Activated CD8-positive, alpha-beta T cell treated with anti-CD3 and anti-CD28 coated beads for 36 hours (primary cell): ENCODE measurements at regions not wholly inside any gene's neighbourhood (a gene's known extent, or its start where the extent isn't known, plus 50 kb on each side); places are given as distances from the start of the nearest gene placed in this dataset.
"Not testable (repeated sequence)": the region's sequence is repeated elsewhere in the genome, so short reads cannot be mapped to it uniquely, and the experiment has no call there.

ENCODE experiments used
- ATAC-seq: fragments of 200-7000 bp; cut with Tn5 transposase; one replicate; pipeline ENCODE4 v1.10.0; 2021; ENCODE audit warnings: mild to moderate bottlenecking, moderate library complexity
- CTCF ChIA-PET: fragments of 350-600 bp; sonication (Branson Sonifier 250); formaldehyde crosslinking; loops from one replicate; lab custom pipeline; 2021; ENCODE audit warnings: antibody characterized with exemption; lab: Charles Lee
- POLR2A ChIA-PET: fragments of 350-600 bp; sonication (Branson Sonifier 250); formaldehyde crosslinking; loops from one replicate; lab custom pipeline; 2021; ENCODE audit warnings: antibody characterized with exemption; lab: Charles Lee
- DNase-seq: peaks from one replicate; pipeline ENCODE4 v3.0.0-alpha.2; 2020
- H3K27ac Mint-ChIP-seq: one replicate; pipeline ENCODE4 v1.8.0; 2021; ENCODE audit warnings: mild to moderate bottlenecking, mixed read lengths
- H3K27me3 Mint-ChIP-seq: one replicate; pipeline ENCODE4 v1.8.0; 2021; ENCODE audit warnings: mixed read lengths
- H3K36me3 Mint-ChIP-seq: one replicate; pipeline ENCODE4 v1.8.0; 2021; ENCODE audit warnings: low read depth, mixed read lengths
- H3K4me1 Mint-ChIP-seq: one replicate; pipeline ENCODE4 v1.8.0; 2021; ENCODE audit warnings: low read depth, mixed read lengths
- H3K4me3 Mint-ChIP-seq: one replicate; pipeline ENCODE4 v1.8.0; 2021; ENCODE audit warnings: mild to moderate bottlenecking, moderate library complexity, mixed read lengths
- H3K9me3 Mint-ChIP-seq: one replicate; pipeline ENCODE4 v1.8.0; 2021; ENCODE audit warnings: mixed read lengths
- intact Hi-C: fragments of 100-400 bp; cut with micrococcal nuclease; formaldehyde crosslinking; loops from one replicate; pipeline ENCODE4 v1.10.0; 2022

DNA sequence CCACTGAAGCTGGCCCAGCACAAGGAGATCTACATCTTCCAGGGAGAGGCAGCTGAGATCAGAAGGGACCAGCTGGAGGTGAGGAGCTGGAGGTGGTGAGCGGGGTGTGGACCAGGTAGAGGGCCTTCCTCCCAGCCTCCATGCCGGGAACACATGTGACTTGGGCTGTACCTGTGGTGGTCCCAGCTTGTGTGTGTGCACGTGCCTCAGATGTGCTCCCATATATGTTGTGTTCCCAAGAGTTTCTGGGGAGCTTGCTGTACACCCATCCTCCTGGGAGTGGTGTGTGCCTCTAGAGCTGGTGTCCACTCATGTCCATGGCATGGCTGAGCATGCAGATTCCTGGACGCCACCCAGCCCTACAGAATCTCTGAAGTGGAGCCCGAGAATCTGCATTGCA is 183.7 kb upstream of the AKAP13 start:
- POLR2A ChIA-PET, H3K9me3 Mint-ChIP-seq, H3K4me3 Mint-ChIP-seq, intact Hi-C loops, H3K27ac Mint-ChIP-seq, CTCF ChIA-PET, DNase-seq, ATAC-seq, H3K4me1 Mint-ChIP-seq, H3K27me3 Mint-ChIP-seq, H3K36me3 Mint-ChIP-seq: not testable (repeated sequence)

DNA sequence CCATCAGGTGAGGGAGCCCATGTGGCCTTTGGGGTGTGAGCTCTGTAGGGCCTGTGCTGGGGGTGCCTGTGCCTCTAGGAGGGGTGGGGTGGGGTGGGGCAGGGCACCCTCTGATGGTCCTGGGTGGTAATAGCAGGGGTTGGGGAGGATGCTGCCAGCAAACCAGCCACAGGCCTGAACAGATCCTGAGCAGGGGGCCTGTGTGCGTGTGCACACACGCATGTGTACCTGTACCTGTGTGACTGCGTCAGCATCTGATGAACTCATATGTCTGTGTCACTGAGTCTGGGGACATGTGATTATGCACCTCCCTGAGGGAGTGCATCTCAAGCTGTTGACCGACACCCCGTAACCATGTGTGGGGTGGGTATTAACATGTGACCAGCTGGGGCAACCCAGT is 182.8 kb upstream of the AKAP13 start:
- POLR2A ChIA-PET, DNase-seq, CTCF ChIA-PET, intact Hi-C loops, H3K4me3 Mint-ChIP-seq, H3K9me3 Mint-ChIP-seq, H3K36me3 Mint-ChIP-seq, H3K27me3 Mint-ChIP-seq, ATAC-seq, H3K4me1 Mint-ChIP-seq, H3K27ac Mint-ChIP-seq: not testable (repeated sequence)

DNA sequence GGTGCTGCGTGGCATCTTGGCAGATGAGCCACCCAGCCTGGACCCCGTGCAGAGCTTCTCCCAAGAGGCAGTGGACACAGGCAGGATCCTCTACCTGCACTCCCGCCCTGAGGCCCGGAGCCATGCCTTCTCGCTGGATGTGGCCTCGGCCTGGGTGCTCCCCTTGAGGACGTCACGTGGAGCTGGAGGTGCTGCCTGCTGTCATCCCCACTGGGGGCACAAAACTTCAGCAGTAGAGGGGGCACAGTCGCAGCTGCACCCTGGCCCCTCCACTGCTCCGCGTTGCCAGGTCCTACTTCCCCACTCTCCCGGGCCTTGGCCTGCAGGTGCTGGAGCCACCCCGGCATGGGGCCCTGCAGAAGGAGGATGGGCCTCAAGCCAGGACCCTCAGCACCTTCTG is 182.0 kb upstream of the AKAP13 start:
- POLR2A ChIA-PET, intact Hi-C loops, ATAC-seq, H3K27ac Mint-ChIP-seq, H3K36me3 Mint-ChIP-seq, H3K4me3 Mint-ChIP-seq, H3K9me3 Mint-ChIP-seq, H3K4me1 Mint-ChIP-seq, DNase-seq, CTCF ChIA-PET, H3K27me3 Mint-ChIP-seq: not testable (repeated sequence)

DNA sequence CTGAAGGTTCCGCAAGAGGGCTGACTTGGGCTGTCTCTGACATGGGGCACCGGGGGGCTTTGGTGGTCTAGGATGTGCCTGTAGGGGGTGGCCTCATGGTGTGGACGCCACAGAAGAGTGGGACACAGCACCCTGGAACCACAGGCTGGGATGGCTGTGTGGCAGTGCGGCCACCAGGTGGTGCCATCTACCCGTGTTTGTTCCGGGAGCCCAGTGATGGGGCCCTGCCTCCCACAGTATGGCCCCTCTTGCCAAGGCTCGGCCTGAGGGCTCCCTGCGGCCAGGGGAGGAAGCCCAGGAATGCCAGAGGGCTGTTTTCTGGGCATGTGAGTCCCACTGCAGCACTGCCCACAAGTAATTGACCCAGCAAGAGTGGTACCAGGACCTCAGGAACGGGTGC is 180.2 kb upstream of the AKAP13 start:
- intact Hi-C loops: not testable (repeated sequence)
- ATAC-seq: peak; percentile 97

DNA sequence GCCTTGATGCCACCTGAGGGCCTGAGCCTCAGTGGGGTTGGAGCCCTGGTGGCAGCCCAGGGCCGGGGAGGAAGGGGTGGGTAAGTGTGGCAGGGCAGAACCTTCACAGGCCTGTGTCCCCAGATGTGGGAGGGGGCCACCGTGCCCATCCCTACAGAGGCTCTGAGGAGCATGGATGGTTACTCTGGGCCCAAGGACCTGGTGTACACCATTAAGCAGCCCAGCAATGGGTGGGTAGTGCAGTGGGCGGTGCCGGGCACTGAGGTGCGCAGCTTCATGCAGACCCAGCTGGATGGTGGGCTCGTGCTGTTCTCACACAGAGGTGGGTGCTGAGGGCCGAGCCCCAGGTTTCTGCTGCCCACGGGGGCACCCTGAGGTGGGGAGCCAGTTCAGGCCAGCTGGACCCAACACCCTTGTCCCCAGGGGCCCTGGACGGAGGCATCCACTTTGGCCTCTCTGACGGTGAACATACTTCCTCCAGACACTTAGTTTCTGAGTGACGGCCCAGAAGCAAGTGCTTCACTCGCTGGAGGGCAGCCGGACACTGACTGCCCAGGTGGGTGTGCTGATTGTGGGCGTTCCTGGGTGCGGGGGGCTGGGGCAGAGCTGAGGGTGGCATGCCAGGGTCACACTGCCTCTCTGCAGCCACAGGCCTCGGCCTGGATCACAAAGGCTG is 179.1 kb upstream of the AKAP13 start:
- H3K36me3 Mint-ChIP-seq, CTCF ChIA-PET: not testable (repeated sequence)

More for the DNA sequence above, 180.2 kb upstream of the AKAP13 start:
- H3K36me3 Mint-ChIP-seq, DNase-seq, CTCF ChIA-PET, H3K27me3 Mint-ChIP-seq, POLR2A ChIA-PET, H3K9me3 Mint-ChIP-seq, H3K27ac Mint-ChIP-seq, H3K4me1 Mint-ChIP-seq, H3K4me3 Mint-ChIP-seq: not testable (repeated sequence)

DNA sequence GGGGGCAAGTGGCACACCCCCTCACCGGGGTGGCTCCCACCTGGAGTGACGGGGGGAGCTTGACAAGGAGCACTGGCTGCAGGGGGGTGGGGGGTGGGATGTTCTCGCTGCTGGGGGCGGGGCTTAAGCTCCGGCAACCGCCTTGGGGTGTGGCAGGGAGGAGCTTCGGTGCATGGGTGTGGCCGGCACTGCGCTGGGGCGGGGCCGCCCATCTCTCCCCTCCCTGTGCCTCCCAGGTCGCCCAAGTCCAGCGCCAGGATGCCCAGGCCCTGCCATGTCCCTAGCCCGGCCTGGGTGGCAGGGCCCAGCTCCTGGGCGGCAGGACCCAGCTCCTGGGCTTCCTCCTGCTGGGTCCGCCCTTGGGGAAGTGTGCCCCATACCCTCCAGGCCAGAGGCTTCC is 175.9 kb upstream of the AKAP13 start:
- DNase-seq, H3K36me3 Mint-ChIP-seq, POLR2A ChIA-PET, H3K4me3 Mint-ChIP-seq, H3K9me3 Mint-ChIP-seq, CTCF ChIA-PET, H3K4me1 Mint-ChIP-seq, intact Hi-C loops, H3K27ac Mint-ChIP-seq, ATAC-seq, H3K27me3 Mint-ChIP-seq: not testable (repeated sequence)

More for the DNA sequence above, 179.1 kb upstream of the AKAP13 start:
- ATAC-seq, H3K9me3 Mint-ChIP-seq, intact Hi-C loops, POLR2A ChIA-PET, H3K27ac Mint-ChIP-seq, H3K4me3 Mint-ChIP-seq, H3K27me3 Mint-ChIP-seq, DNase-seq, H3K4me1 Mint-ChIP-seq: not testable (repeated sequence)

DNA sequence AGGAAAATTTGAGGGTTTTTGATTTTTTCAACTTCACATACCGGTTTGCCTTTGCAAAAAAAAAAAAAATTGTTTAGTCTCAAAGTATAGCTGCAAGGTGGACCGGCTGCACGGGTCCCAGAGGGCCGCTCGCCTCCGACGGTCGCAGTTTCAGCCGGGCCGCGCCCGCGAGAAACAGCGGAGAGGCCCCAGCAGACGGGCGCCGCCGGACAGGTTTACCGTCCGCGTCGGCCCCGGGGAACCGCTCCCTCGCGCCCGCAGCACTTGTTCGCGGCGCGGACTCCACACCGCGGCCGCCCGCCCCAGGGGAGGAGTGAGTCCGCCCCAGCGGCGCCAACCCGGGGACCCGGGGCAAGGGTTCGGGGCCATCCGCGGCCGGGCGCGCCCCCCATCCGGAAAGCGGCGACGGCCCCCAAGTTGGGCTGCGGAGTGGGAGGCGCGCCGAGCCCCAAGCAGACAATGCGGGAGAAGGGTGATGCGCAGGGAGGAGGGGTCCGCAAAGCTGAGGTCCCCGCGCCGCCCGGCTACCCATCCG is 146.5 kb upstream of the AKAP13 start:
- H3K27ac Mint-ChIP-seq, H3K4me1 Mint-ChIP-seq, ATAC-seq, intact Hi-C loops, CTCF ChIA-PET, H3K27me3 Mint-ChIP-seq, DNase-seq, H3K9me3 Mint-ChIP-seq, H3K36me3 Mint-ChIP-seq, POLR2A ChIA-PET: not testable (repeated sequence)
- H3K4me3 Mint-ChIP-seq: peak overlapping the region; percentile 27

DNA sequence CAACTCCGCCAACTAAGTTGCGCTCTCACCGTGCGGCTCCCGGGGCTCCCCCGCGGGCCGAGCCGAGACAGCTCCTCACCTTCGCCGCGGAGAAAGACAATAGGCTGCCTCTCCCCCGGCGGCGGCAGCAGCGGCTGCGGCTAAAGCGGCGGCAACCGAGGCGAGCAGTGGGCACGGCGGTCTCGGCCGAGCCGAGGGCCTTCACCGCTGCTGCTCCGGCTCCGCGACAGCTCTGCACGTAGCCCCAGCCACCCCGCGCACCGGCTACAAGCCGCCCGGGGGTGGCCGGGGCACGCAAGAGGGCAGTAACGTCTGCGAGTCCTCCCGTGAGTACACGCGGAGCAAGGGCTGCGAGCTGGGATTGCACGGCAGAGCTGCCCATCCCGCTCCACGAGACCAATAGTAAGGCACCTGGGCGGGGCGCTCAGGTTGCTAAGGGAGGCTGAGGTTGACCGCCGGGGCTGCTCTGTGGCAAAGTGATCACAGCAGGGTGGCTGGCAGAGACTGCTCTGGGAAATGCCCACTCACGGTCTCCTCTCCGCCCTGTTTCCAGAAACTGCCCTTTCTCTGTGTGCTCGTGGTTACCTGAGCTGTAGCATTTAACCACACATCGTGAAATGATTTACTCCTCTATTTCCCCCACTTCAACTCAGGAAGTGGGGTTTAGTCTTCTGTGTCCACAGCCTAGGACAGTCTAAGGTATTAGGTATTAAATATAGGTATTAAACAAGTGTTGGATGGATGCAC is 145.8 kb upstream of the AKAP13 start:
- H3K4me1 Mint-ChIP-seq, H3K36me3 Mint-ChIP-seq, POLR2A ChIA-PET, H3K9me3 Mint-ChIP-seq, intact Hi-C loops, DNase-seq, ATAC-seq, H3K27me3 Mint-ChIP-seq, H3K27ac Mint-ChIP-seq, H3K4me3 Mint-ChIP-seq, CTCF ChIA-PET: not testable (repeated sequence)

DNA sequence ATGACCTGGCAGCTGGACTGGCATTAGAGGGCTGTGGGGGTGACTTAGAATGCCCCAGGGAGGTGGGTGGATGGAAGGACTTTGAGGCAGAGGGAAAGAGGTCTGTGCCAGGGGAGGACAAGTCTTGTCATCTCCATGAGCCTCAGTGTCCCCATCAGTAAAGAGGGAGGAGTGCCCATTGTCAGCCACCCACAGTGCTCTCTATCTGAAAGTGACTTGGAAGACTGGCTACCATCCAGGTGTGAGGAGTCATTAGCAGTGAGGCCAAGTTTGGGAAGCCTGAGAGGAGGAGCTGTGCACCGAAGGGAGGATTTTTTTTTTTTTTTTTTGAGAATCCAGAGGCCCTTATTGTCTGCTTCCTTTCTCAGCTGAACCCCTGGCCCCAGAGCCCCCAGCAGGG is 136.3 kb upstream of the AKAP13 start:
- ATAC-seq, DNase-seq, H3K27ac Mint-ChIP-seq, intact Hi-C loops, H3K4me1 Mint-ChIP-seq, H3K36me3 Mint-ChIP-seq, H3K4me3 Mint-ChIP-seq, H3K9me3 Mint-ChIP-seq, POLR2A ChIA-PET, H3K27me3 Mint-ChIP-seq, CTCF ChIA-PET: not testable (repeated sequence)

DNA sequence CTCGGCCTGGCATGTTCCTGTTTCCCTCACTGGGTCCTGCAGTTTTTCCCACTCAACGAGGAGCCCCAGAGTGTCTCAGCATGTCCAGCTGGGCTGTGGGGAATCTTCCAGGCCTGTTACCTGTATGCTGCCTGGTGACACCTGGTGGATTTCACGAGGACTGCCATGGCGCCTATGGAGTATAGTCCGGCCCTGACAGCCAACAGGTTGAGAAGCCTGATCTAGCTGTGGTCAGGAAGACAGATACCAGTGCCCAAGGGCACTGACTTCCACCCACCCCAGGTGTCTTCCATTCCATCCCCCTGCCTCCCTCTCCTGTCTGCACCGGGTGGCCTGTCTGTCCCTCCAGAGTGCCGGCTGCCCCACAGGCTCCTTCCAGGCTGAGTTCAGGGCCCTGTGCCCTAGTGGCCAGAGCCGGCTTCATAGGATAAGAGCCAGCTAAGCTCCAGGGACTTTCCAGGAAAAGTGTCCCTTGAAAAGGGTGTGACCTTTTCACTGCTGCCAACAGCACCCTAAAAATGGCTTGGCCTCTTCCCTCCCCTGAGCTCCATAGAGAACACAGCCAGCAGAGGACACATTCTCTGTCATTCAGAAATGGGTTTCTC is 129.4 kb upstream of the AKAP13 start:
- H3K4me3 Mint-ChIP-seq, CTCF ChIA-PET, ATAC-seq, POLR2A ChIA-PET, H3K9me3 Mint-ChIP-seq, H3K27me3 Mint-ChIP-seq, intact Hi-C loops, H3K4me1 Mint-ChIP-seq, H3K27ac Mint-ChIP-seq, H3K36me3 Mint-ChIP-seq: not testable (repeated sequence)
- peak; percentile 37 for DNase-seq

DNA sequence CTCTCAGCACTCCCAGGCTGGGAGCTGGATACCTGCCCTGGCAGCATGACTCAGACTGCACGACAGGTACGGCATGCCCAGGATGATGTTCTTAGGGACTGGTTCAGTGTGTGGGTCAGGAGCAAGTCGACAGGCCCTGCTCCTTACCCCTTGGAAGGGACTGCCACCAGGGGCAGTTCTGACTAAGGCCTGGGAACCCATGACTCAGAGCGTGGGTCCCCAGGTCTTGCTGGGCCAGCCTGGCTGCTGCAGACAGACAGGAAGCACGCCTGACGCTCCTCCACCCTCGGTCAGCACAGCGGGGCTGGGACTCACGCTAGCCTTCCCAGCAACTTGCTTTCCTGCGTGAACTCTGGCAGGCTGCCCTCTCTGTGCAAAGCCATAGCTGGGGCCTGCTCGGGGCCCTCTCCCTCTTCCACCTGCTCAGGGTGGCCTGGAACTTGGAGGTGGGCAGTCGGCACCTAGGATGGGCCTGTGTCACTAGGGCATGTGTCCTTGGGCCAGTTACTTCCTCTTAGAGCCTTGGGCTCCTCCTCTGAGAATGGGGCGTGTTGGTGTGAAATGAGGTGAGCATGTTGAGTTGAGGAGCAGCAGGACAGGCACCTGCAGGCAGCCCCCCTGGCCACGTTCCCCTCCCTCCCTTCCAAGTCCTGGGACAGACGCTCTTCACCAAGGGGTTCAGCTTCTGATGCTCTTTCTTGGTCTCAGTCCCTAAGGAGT is 127.0 kb upstream of the AKAP13 start:
- H3K36me3 Mint-ChIP-seq, H3K9me3 Mint-ChIP-seq, intact Hi-C loops, H3K27me3 Mint-ChIP-seq, DNase-seq, H3K4me3 Mint-ChIP-seq, H3K4me1 Mint-ChIP-seq, POLR2A ChIA-PET, CTCF ChIA-PET, H3K27ac Mint-ChIP-seq: not testable (repeated sequence)
- ATAC-seq: peak; percentile 24
